22Rv1 (cell line): ENCODE measurements at regions not wholly inside any gene's neighbourhood (a gene's known extent, or its start where the extent isn't known, plus 50 kb on each side); places are given as distances from the start of the nearest gene placed in this dataset.

Source experiments
- ZFX ChIP-seq: fragments of 450-650 bp; IDR thresholded peaks from 2 replicates; pipeline ENCODE4 v1.6.1; 2017; ENCODE audit warnings: antibody characterized with exemption, borderline replicate concordance
- TF ChIP-seq, protein P1 (sequence below): fragments of 450-650 bp; IDR thresholded peaks from 2 replicates; pipeline ENCODE4 v1.5.1; 2017; ENCODE audit warnings: mild to moderate bottlenecking

DNA sequence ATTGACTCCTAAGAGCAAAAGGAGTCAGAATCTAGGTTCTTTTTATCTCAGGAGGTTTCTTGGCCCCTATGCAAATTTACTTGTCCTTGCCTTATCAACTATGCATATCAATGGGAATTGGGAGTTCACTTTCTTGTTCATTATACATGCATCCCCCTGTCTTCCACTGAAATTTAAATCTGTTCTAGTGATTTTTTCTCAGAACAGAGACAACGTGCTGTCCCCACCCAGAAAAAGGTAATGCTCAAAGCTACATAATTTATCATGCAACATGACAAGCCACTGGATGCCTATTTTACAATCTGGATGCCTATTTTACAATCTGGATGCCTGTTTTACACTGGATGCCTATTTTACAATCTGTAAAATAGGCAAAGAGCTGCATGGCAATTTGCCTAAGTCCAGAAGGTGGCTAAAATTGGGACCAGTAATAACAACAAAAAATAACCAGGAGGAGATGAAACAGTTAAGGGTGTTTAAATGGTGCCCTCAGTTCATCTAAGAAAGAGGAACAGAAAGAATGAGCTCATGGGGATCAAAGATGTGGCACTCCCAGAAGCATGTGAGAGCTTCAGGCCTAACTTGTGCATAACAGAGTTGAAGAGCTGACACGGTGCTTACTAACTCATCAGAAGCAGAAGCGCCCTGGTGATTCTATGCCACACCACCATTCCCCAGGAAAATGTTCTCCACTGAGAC is 537.8 kb upstream of the BOD1L1 start:
- TF ChIP-seq, protein P1, sequence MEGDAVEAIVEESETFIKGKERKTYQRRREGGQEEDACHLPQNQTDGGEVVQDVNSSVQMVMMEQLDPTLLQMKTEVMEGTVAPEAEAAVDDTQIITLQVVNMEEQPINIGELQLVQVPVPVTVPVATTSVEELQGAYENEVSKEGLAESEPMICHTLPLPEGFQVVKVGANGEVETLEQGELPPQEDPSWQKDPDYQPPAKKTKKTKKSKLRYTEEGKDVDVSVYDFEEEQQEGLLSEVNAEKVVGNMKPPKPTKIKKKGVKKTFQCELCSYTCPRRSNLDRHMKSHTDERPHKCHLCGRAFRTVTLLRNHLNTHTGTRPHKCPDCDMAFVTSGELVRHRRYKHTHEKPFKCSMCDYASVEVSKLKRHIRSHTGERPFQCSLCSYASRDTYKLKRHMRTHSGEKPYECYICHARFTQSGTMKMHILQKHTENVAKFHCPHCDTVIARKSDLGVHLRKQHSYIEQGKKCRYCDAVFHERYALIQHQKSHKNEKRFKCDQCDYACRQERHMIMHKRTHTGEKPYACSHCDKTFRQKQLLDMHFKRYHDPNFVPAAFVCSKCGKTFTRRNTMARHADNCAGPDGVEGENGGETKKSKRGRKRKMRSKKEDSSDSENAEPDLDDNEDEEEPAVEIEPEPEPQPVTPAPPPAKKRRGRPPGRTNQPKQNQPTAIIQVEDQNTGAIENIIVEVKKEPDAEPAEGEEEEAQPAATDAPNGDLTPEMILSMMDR: no peak
- TF ChIP-seq ZFX: no peak
